K562 (cell line): ENCODE measurements at regions not wholly inside any gene's neighbourhood (a gene's known extent, or its start where the extent isn't known, plus 50 kb on each side); places are given as distances from the start of the nearest gene placed in this dataset.

Source experiments
- ATAC-seq: fragments of 200-7000 bp; cut with Tn5 transposase; 3 replicates; pipeline ENCODE4 v1.9.1; 2020; ENCODE audit warnings: moderate library complexity
- BruUV-seq: library from RNA; stranded (reverse); fragments of 400-500 nt; replicated peaks from 2 replicates; lab custom pipeline; 2021; lab: Mats Ljungman, UMichigan
- CTCF ChIA-PET: fragments of 300-600 bp; formaldehyde crosslinking; extraction: SDS; loops from one replicate; lab custom pipeline; 2021; ENCODE audit warnings: low intra/inter-chr PET ratio; lab: Yijun Ruan, JAX
- POLR2A ChIA-PET: fragments of 300-600, 350-650 bp; sonication (Branson Sonifier 250); formaldehyde crosslinking; extraction: SDS; loops from one replicate; lab custom pipeline; 2021; ENCODE audit warnings: antibody characterized with exemption, inconsistent platforms; lab: Yijun Ruan, JAX
- DNase-seq, 4 experiments: peaks; one replicate each; pipeline versions ENCODE4 v3.0.0 to v3.0.0-alpha.2; 2011 to 2018; ENCODE audit warnings: low spot score in 3 of 4, mixed read lengths in 3 of 4; ENCODE audit errors: extremely low read depth in 1 of 4
- FAIRE-seq: peaks from 2 replicates; lab custom pipeline; 2011; peaks lifted over from hg19 to GRCh38; lab: Jason Lieb, UNC
- H2AFZ ChIP-seq: 2 replicates; pipeline ENCODE4 v1.6.0; 2011; ENCODE audit warnings: low read depth, low read length, control low read depth, inconsistent platforms
- H3K27ac ChIP-seq: fragments of 200-600 bp; 3 replicates; pipeline ENCODE4 v1.8.0; 2011; ENCODE audit warnings: low read depth, mild to moderate bottlenecking, control low read depth, inconsistent platforms, low read length, moderate library complexity, mixed read lengths; ENCODE audit errors: extremely low read depth
- H3K27me3 ChIP-seq, 2 experiments: fragments of 300-600 bp in 1 of 2; 2 replicates in 1 of 2; 3 replicates in 1 of 2; pipeline versions ENCODE4 v1.6.0 to v1.8.0; 2011; ENCODE audit warnings: inconsistent platforms in 2 of 2, low read length in 2 of 2, mild to moderate bottlenecking in 1 of 2, mixed read lengths in 1 of 2, moderate library complexity in 1 of 2; ENCODE audit not compliant: control insufficient read depth in 2 of 2, insufficient read depth in 2 of 2
- H3K36me3 ChIP-seq: fragments of 300-600 bp; 3 replicates; pipeline ENCODE4 v1.8.0; 2011; ENCODE audit warnings: mild to moderate bottlenecking, low read length, inconsistent platforms; ENCODE audit not compliant: control insufficient read depth, insufficient read depth
- H3K4me1 ChIP-seq, 2 experiments: fragments of 200-600 bp in 1 of 2; replicated peaks in 1 of 2; 2 replicates in 1 of 2; 3 replicates in 1 of 2; pipeline versions ENCODE4 v1.5.1 to v1.8.0; 2011; ENCODE audit warnings: inconsistent platforms in 2 of 2, low read length in 2 of 2, mild to moderate bottlenecking in 1 of 2, mixed read lengths in 1 of 2, moderate library complexity in 1 of 2; ENCODE audit not compliant: control insufficient read depth in 2 of 2, insufficient read depth in 2 of 2
- H3K4me2 ChIP-seq: 2 replicates; pipeline ENCODE4 v1.6.1; 2011; ENCODE audit warnings: low read length, control low read depth, inconsistent platforms, mixed read lengths; ENCODE audit not compliant: insufficient read depth
- H3K4me3 ChIP-seq: fragments of 200-600 bp; sonication (generic), shearing (Covaris generic); 2 replicates; pipeline ENCODE4 v1.5.1; 2016; ENCODE audit warnings: control low read depth, inconsistent platforms
- H3K79me2 ChIP-seq: fragments of 200-600 bp; 3 replicates; pipeline ENCODE4 v1.8.0; 2011; ENCODE audit warnings: low read length, inconsistent platforms; ENCODE audit not compliant: control insufficient read depth, insufficient read depth
- H3K9ac ChIP-seq, 2 experiments: 2 replicates each; pipeline versions ENCODE4 v1.6.0 to v1.6.1; 2011; ENCODE audit warnings: low read depth in 2 of 2, low read length in 2 of 2, control low read depth in 1 of 2, inconsistent platforms in 1 of 2, mild to moderate bottlenecking in 1 of 2, mixed read lengths in 1 of 2; ENCODE audit not compliant: insufficient read depth in 1 of 2
- H3K9me1 ChIP-seq: one replicate; pipeline ENCODE4 v1.6.0; 2011; ENCODE audit warnings: inconsistent platforms, mild to moderate bottlenecking, low read length, moderate library complexity; ENCODE audit not compliant: control insufficient read depth, insufficient read depth
- H3K9me3 ChIP-seq: replicated peaks from 2 replicates; pipeline ENCODE4 v1.5.1; 2011; ENCODE audit warnings: low read depth, low read length, inconsistent platforms; ENCODE audit not compliant: control insufficient read depth, insufficient read depth
- H4K20me1 ChIP-seq: replicated peaks from 2 replicates; pipeline ENCODE4 v1.6.1; 2011; ENCODE audit warnings: low read length, inconsistent platforms, mixed read lengths; ENCODE audit not compliant: control insufficient read depth, insufficient read depth
- ATF7 ChIP-seq: fragments of 450-650 bp; IDR thresholded peaks from 2 replicates; pipeline ENCODE4 v1.7.1; 2014; ENCODE audit warnings: mild to moderate bottlenecking, moderate library complexity
- CCAR2 ChIP-seq: fragments of 200-400 bp; formaldehyde crosslinking; IDR thresholded peaks from 2 replicates; pipeline ENCODE4 v1.6.1; 2017; ENCODE audit warnings: mild to moderate bottlenecking, low read depth, low read length
- CREB3L1 ChIP-seq: fragments of 450-650 bp; IDR thresholded peaks from 2 replicates; pipeline ENCODE4 v1.6.1; 2014; ENCODE audit warnings: low read depth, mild to moderate bottlenecking, moderate library complexity, borderline replicate concordance
- DACH1 ChIP-seq: fragments of 450-650 bp; IDR thresholded peaks from 2 replicates; pipeline ENCODE4 v1.6.1; 2018; ENCODE audit not compliant: partially characterized antibody
- KAT8 ChIP-seq: fragments of 450-650 bp; IDR thresholded peaks from 2 replicates; pipeline ENCODE4 v1.6.1; 2016; ENCODE audit warnings: low read depth, mild to moderate bottlenecking
- LCOR ChIP-seq: sonication (generic); formaldehyde crosslinking; IDR thresholded peaks from 2 replicates; pipeline ENCODE4 v1.8.0; 2022; ENCODE audit warnings: mild to moderate bottlenecking, missing genetic modification reagents
- PPARD ChIP-seq: fragments of 250-450 bp; sonication (Bioruptor Pico); IDR thresholded peaks from 2 replicates; pipeline ENCODE4 v1.8.0; 2022; ENCODE audit warnings: inconsistent platforms, mild to moderate bottlenecking, moderate library complexity
- SPI1 ChIP-seq: IDR thresholded peaks from 2 replicates; pipeline ENCODE4 v1.6.1; 2011; ENCODE audit warnings: low read depth, low read length, control low read depth, borderline replicate concordance
- SUPT5H ChIP-seq: fragments of 450-650 bp; IDR thresholded peaks from 2 replicates; pipeline ENCODE4 v1.6.1; 2016
- TAF7 ChIP-seq: fragments of 450-650 bp; IDR thresholded peaks from 2 replicates; pipeline ENCODE4 v1.6.1; 2016; ENCODE audit warnings: missing genetic modification characterization, missing compliant biosample characterization
- ZBTB33 ChIP-seq: sonication (generic); formaldehyde crosslinking; IDR thresholded peaks from 2 replicates; pipeline ENCODE4 v1.8.1; 2023; ENCODE audit warnings: mild to moderate bottlenecking, missing genetic modification reagents
- ZC3H11A ChIP-seq: IDR thresholded peaks from 2 replicates; pipeline ENCODE4 v1.6.1; 2012; ENCODE audit warnings: low read depth, low read length, improper control_type of control experiment
- ZNF121 ChIP-seq: sonication (generic); formaldehyde crosslinking; conservative IDR thresholded peaks from 2 replicates; pipeline ENCODE4 v1.8.0; 2022; ENCODE audit warnings: missing genetic modification reagents
- ZNF384 ChIP-seq: IDR thresholded peaks from 2 replicates; pipeline ENCODE4 v1.6.1; 2012; ENCODE audit warnings: low read depth, low read length, improper control_type of control experiment
- ZNF77 ChIP-seq: fragments of 250-450 bp; sonication (Bioruptor Pico); IDR thresholded peaks from 2 replicates; pipeline ENCODE4 v1.5.0; 2020
- WGBS: fragments of 100-300 bp; shearing (Covaris generic); methylation state at CpG from one replicate; pipeline ENCODE4 v1.1.6; 2016; ENCODE audit warnings: low coverage, mixed read lengths; ENCODE audit not compliant: insufficient coverage; ENCODE audit errors: missing lambda C conversion rate; 5-methylcytosine and 5-hydroxymethylcytosine counted together
- in situ Hi-C: fragments of 300-500 bp; cut with MboI; formaldehyde crosslinking; loops from 4 replicates; pipeline ENCODE4 v1.15.0; 2018; ENCODE audit warnings: inconsistent platforms, mixed read lengths
- intact Hi-C: fragments of 100-400 bp; cut with micrococcal nuclease; formaldehyde crosslinking; loops from 2 replicates; pipeline ENCODE4 v1.14.2; 2022
- TF ChIP-seq, protein P1 (sequence below): fragments of 250-450 bp; sonication (Bioruptor Pico); IDR thresholded peaks from 2 replicates; pipeline ENCODE4 v1.9.0; 2021; ENCODE audit warnings: mild to moderate bottlenecking
- TF ChIP-seq, protein P2 (sequence below): fragments of 250-450 bp; sonication (Bioruptor Pico); IDR thresholded peaks from 2 replicates; pipeline ENCODE4 v1.4.0; 2020; ENCODE audit warnings: mild to moderate bottlenecking

- TF ChIP-seq ATF7 = peak; percentile 15; the same call in 1 of the 2 replicates
Measured at GRCh38 chr7:50960621-50961310, 178.1 kb upstream of the GRB10 start (continued).

- ATAC-seq (no peak), FAIRE-seq (no peak), DNase-seq (no peak)
- no peaks in the 10 kb centered on the region for H3K9me3 ChIP-seq
- no peak overlapping the region for H3K4me2 ChIP-seq
- peaks cover 13% of the 10 kb centered on the region in 2 experiments; a peak in 4 of 5 replicates for H3K4me1 ChIP-seq
- H3K27ac ChIP-seq = no peak overlapping the region
- no TSS peak for BruUV-seq
- H3K4me3 ChIP-seq = no peak overlapping the region
- no peak for TF ChIP-seq ZBTB33 (CRISPR knock-in tag)
- TF ChIP-seq ZNF121 (CRISPR knock-in tag) = no peak
- no peak for TF ChIP-seq CCAR2
- TF ChIP-seq CREB3L1 = no peak
- no peak for TF ChIP-seq SUPT5H
- no peak for TF ChIP-seq PPARD (CRISPR knock-in tag)
- no peak for TF ChIP-seq ZNF384
- TF ChIP-seq, protein P1, sequence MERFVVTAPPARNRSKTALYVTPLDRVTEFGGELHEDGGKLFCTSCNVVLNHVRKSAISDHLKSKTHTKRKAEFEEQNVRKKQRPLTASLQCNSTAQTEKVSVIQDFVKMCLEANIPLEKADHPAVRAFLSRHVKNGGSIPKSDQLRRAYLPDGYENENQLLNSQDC (CRISPR knock-in tag) = no peak
- no peak for TF ChIP-seq TAF7 (tag)
- no peak for TF ChIP-seq ZNF77 (CRISPR knock-in tag)
- no peak for TF ChIP-seq KAT8
- TF ChIP-seq ZC3H11A = no peak
- TF ChIP-seq DACH1 = no peak
- no peak for TF ChIP-seq LCOR (CRISPR knock-in tag)
- TF ChIP-seq, protein P2, sequence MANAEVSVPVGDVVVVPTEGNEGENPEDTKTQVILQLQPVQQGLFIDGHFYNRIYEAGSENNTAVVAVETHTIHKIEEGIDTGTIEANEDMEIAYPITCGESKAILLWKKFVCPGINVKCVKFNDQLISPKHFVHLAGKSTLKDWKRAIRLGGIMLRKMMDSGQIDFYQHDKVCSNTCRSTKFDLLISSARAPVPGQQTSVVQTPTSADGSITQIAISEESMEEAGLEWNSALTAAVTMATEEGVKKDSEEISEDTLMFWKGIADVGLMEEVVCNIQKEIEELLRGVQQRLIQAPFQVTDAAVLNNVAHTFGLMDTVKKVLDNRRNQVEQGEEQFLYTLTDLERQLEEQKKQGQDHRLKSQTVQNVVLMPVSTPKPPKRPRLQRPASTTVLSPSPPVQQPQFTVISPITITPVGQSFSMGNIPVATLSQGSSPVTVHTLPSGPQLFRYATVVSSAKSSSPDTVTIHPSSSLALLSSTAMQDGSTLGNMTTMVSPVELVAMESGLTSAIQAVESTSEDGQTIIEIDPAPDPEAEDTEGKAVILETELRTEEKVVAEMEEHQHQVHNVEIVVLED = no peak
- no peak for TF ChIP-seq SPI1
- in situ Hi-C loops = no loop called here
- intact Hi-C loops = no loop called here
- no peaks in the 10 kb centered on the region for H3K9me1 ChIP-seq
- H2AFZ ChIP-seq = no peak overlapping the region
- ChIA-PET CTCF (no interaction called here), POLR2A (no interaction called here)
- H3K36me3 ChIP-seq = no peaks in the 10 kb centered on the region
- no peak overlapping the region for H3K9ac ChIP-seq
- no peaks in the 10 kb centered on the region for H4K20me1 ChIP-seq
- H3K79me2 ChIP-seq = no peaks in the 10 kb centered on the region
- H3K27me3 ChIP-seq = peaks cover 5 to 19% of the 10 kb centered on the region in 2 experiments; a peak in 4 of 5 replicates
- 0% methylated on average over 1 of the region's 1 CpG for WGBS
Measured at GRCh38 chr7:50959991-50960390, 177.3 kb upstream of the GRB10 start.
